ENCODE measurements at regions not wholly inside any gene's neighbourhood (a gene's known extent, or its start where the extent isn't known, plus 50 kb on each side); places are given as distances from the start of the nearest gene placed in this dataset.

- intact Hi-C loops (cut with DNase I), result no loop called here
- H3K4me3 ChIP-seq, result no peak overlapping the region
- TF ChIP-seq CTCF (IDR thresholded peaks at IDR 0.05), result no peak
Measured at GRCh38 chr13:39811051-39811450, 155.6 kb downstream of the COG6 start.

GRCh38 chr13:39811696-39812095 is 156.2 kb downstream of the COG6 start:
- Histone ChIP-seq H3K27me3 (no peaks in the 10 kb centered on the region), H3K4me1 (no peaks in the 10 kb centered on the region), H3K9ac (ENCODE audit: low read depth in 2 of 2, low read length in 2 of 2) (no peak overlapping the region), H3K36me3 (no peaks in the 10 kb centered on the region), H3K4me3 (no peak overlapping the region), H3K27ac (no peak overlapping the region), H3K9me3 (no peaks in the 10 kb centered on the region)
- TF ChIP-seq CTCF (IDR thresholded peaks at IDR 0.05), result no peak
- intact Hi-C loops (cut with DNase I), result no loop called here
- no peak for DNase-seq

More at GRCh38 chr13:39811051-39811450, 155.6 kb downstream of the COG6 start:
- Histone ChIP-seq H3K36me3 (no peaks in the 10 kb centered on the region), H3K9ac (ENCODE audit: low read depth in 2 of 2, low read length in 2 of 2) (no peak overlapping the region), H3K4me1 (no peaks in the 10 kb centered on the region), H3K27ac (no peak overlapping the region), H3K9me3 (no peaks in the 10 kb centered on the region), H3K27me3 (no peaks in the 10 kb centered on the region)
- DNase-seq, result no peak

- H3K9ac ChIP-seq (ENCODE audit: low read depth in 2 of 2, low read length in 2 of 2), result no peak overlapping the region
- no peak overlapping the region for H3K4me3 ChIP-seq
- no peak for DNase-seq
- TF ChIP-seq CTCF (IDR thresholded peaks at IDR 0.05), result no peak
- no peaks in the 10 kb centered on the region for H3K27me3 ChIP-seq
- H3K4me1 ChIP-seq, result no peaks in the 10 kb centered on the region
- intact Hi-C loops (cut with DNase I), result no loop called here
- no peaks in the 10 kb centered on the region for H3K9me3 ChIP-seq
- H3K36me3 ChIP-seq, result no peaks in the 10 kb centered on the region
- H3K27ac ChIP-seq, result no peak overlapping the region
Measured at GRCh38 chr13:39815345-39816111, 160.1 kb downstream of the COG6 start.

- Histone ChIP-seq H3K9me3 (no peaks in the 10 kb centered on the region), H3K27me3 (no peaks in the 10 kb centered on the region), H3K9ac (ENCODE audit: low read depth in 2 of 2, low read length in 2 of 2) (no peak overlapping the region), H3K4me1 (no peaks in the 10 kb centered on the region), H3K4me3 (no peak overlapping the region), H3K36me3 (no peaks in the 10 kb centered on the region), H3K27ac (no peak overlapping the region)
- no peak for TF ChIP-seq CTCF (IDR thresholded peaks at IDR 0.05)
- intact Hi-C loops (cut with DNase I), result no loop called here
- DNase-seq, result no peak
Measured at GRCh38 chr13:39816936-39817335, 161.5 kb downstream of the COG6 start.

- H3K9me3 ChIP-seq, result no peaks in the 10 kb centered on the region
- TF ChIP-seq CTCF (IDR thresholded peaks at IDR 0.05), result no peak
- H3K27me3 ChIP-seq, result no peaks in the 10 kb centered on the region
- intact Hi-C loops (cut with DNase I), result no loop called here
- no peak overlapping the region for H3K27ac ChIP-seq
- H3K36me3 ChIP-seq, result no peaks in the 10 kb centered on the region
- H3K4me1 ChIP-seq, result no peaks in the 10 kb centered on the region
- no peak for DNase-seq
- H3K4me3 ChIP-seq, result no peak overlapping the region
- H3K9ac ChIP-seq (ENCODE audit: low read depth in 2 of 2, low read length in 2 of 2), result no peak overlapping the region
Measured at GRCh38 chr13:39818953-39819352, 163.5 kb downstream of the COG6 start.

Data from colonic mucosa (tissue), 4 donors.